Nephron (organoid): ENCODE measurements at regions not wholly inside any gene's neighbourhood (a gene's known extent, or its start where the extent isn't known, plus 50 kb on each side); places are given as distances from the start of the nearest gene placed in this dataset.

Experiments used
- H3K27ac Mint-ChIP-seq, 3 experiments: 2 replicates each; pipeline ENCODE4 v1.8.0; 2020; ENCODE audit warnings: mixed read lengths in 3 of 3, mild to moderate bottlenecking in 2 of 3, moderate library complexity in 1 of 3
- H3K27me3 Mint-ChIP-seq: 2 replicates; pipeline ENCODE4 v1.8.0; 2021; ENCODE audit warnings: low read depth, mild to moderate bottlenecking, moderate library complexity, mixed read lengths
- H3K36me3 Mint-ChIP-seq: 2 replicates; pipeline ENCODE4 v1.8.0; 2020; ENCODE audit warnings: low read depth, mixed read lengths
- H3K4me1 Mint-ChIP-seq: 2 replicates; pipeline ENCODE4 v1.8.0; 2020; ENCODE audit warnings: mixed read lengths
- H3K4me3 Mint-ChIP-seq, 3 experiments: 2 replicates each; pipeline ENCODE4 v1.8.0; 2020; ENCODE audit warnings: mild to moderate bottlenecking in 3 of 3, mixed read lengths in 3 of 3, moderate library complexity in 2 of 3
- H3K9me3 Mint-ChIP-seq: 2 replicates; pipeline ENCODE4 v1.8.0; 2020; ENCODE audit warnings: mixed read lengths
- CTCF ChIP-seq, 3 experiments: fragments of 200-600 bp; sonication (generic); IDR thresholded peaks; one replicate each; pipeline ENCODE4 v1.5.0; 2021; ENCODE audit warnings: antibody characterized with exemption in 3 of 3; ENCODE audit not compliant: unreplicated experiment in 3 of 3

GRCh38 chr4:101710806-101711205 is 79.7 kb upstream of the BANK1 start:
- TF ChIP-seq CTCF (IDR thresholded peaks at IDR 0.05; ENCODE audit: unreplicated experiment in 3 of 3) = no peak
- Mint-ChIP-seq H3K27ac (peak overlapping the region in 1 of 3 experiments; percentile 32), H3K9me3 (peaks cover 13% of the 10 kb centered on the region), H3K4me1 (peaks cover 19% of the 10 kb centered on the region), H3K27me3 (no peaks in the 10 kb centered on the region), H3K4me3 (no peak overlapping the region), H3K36me3 (no peaks in the 10 kb centered on the region)

GRCh38 chr4:101708293-101709039 is 82.1 kb upstream of the BANK1 start:
- Mint-ChIP-seq H3K36me3 (no peaks in the 10 kb centered on the region), H3K27ac (no peak overlapping the region), H3K4me3 (no peak overlapping the region), H3K27me3 (no peaks in the 10 kb centered on the region), H3K4me1 (peaks cover 19% of the 10 kb centered on the region), H3K9me3 (peaks cover 5% of the 10 kb centered on the region)
- TF ChIP-seq CTCF (IDR thresholded peaks at IDR 0.05; ENCODE audit: unreplicated experiment in 3 of 3) = no peak

- Mint-ChIP-seq H3K36me3 (no peaks in the 10 kb centered on the region), H3K4me3 (no peak overlapping the region), H3K27me3 (no peaks in the 10 kb centered on the region), H3K27ac (no peak overlapping the region), H3K9me3 (peaks cover 5% of the 10 kb centered on the region), H3K4me1 (peaks cover 19% of the 10 kb centered on the region)
- TF ChIP-seq CTCF (IDR thresholded peaks at IDR 0.05; ENCODE audit: unreplicated experiment in 3 of 3) = no peak
Measured at GRCh38 chr4:101707596-101707995, 82.9 kb upstream of the BANK1 start.

DNA sequence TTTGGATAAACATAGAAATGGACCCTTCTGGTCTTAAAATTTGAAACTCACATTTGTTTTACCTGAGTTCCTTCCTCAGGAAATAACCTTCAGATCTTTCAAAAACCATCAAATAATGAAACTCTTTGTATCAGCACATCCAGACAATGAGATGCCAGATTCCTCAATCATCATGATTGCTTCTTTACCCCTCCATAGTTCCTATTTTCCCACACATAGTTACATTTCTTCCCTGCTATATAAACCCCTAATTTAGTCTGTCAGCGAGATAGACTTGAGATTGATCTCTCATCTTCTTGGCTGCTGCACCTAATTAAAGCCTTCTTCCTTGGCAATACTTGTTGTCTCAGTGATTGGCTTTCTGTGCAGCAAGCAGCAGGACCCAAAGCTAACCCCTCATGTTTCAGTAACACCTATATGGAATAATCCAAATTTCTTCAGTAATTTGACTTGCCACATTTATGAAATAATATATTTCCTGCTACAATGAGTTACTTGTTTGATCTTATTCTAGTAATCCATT is 83.9 kb upstream of the BANK1 start:
- no peak overlapping the region for H3K27ac Mint-ChIP-seq
- no peaks in the 10 kb centered on the region for H3K27me3 Mint-ChIP-seq
- peaks cover 15% of the 10 kb centered on the region for H3K4me1 Mint-ChIP-seq
- H3K4me3 Mint-ChIP-seq = no peak overlapping the region
- H3K36me3 Mint-ChIP-seq = no peaks in the 10 kb centered on the region
- H3K9me3 Mint-ChIP-seq = peaks cover 5% of the 10 kb centered on the region
- TF ChIP-seq CTCF (IDR thresholded peaks at IDR 0.05; ENCODE audit: unreplicated experiment in 3 of 3) = no peak

- Mint-ChIP-seq H3K27ac (no peak overlapping the region), H3K9me3 (peaks cover 2% of the 10 kb centered on the region), H3K4me3 (no peak overlapping the region), H3K27me3 (no peaks in the 10 kb centered on the region), H3K36me3 (no peaks in the 10 kb centered on the region), H3K4me1 (peaks cover 14% of the 10 kb centered on the region)
- TF ChIP-seq CTCF (IDR thresholded peaks at IDR 0.05; ENCODE audit: unreplicated experiment in 3 of 3) = no peak
Measured at GRCh38 chr4:101701551-101701950, 89.0 kb upstream of the BANK1 start.
